ENCODE measurements at regions not wholly inside any gene's neighbourhood (a gene's known extent, or its start where the extent isn't known, plus 50 kb on each side); places are given as distances from the start of the nearest gene placed in this dataset.

- no peaks in the 10 kb centered on the region for H3K36me3 Mint-ChIP-seq (ENCODE audit: insufficient read depth, unreplicated experiment)
- no peak overlapping the region for H3K4me3 Mint-ChIP-seq (ENCODE audit: unreplicated experiment)
- Histone ChIP-seq H3K27me3 (replicated peaks; ENCODE audit: control insufficient read depth, insufficient read depth, low read length) (no peaks in the 10 kb centered on the region), H3K4me3 (ENCODE audit: low read depth, low read length) (no peak overlapping the region), H3K4me1 (peaks cover 7% of the 10 kb centered on the region; the same call in 1 of the 2 replicates), H3K9me3 (peaks cover 10% of the 10 kb centered on the region; the same call in 1 of the 2 replicates), H3K36me3 (ENCODE audit: control insufficient read depth, insufficient read depth, low read length) (no peaks in the 10 kb centered on the region)
- H3K4me1 Mint-ChIP-seq (ENCODE audit: low read depth, unreplicated experiment): peaks cover 19% of the 10 kb centered on the region
- H3K27ac Mint-ChIP-seq (ENCODE audit: unreplicated experiment): no peak overlapping the region
- no TSS peak for BruUV-seq (replicated peaks)
- TF ChIP-seq, protein P1, sequence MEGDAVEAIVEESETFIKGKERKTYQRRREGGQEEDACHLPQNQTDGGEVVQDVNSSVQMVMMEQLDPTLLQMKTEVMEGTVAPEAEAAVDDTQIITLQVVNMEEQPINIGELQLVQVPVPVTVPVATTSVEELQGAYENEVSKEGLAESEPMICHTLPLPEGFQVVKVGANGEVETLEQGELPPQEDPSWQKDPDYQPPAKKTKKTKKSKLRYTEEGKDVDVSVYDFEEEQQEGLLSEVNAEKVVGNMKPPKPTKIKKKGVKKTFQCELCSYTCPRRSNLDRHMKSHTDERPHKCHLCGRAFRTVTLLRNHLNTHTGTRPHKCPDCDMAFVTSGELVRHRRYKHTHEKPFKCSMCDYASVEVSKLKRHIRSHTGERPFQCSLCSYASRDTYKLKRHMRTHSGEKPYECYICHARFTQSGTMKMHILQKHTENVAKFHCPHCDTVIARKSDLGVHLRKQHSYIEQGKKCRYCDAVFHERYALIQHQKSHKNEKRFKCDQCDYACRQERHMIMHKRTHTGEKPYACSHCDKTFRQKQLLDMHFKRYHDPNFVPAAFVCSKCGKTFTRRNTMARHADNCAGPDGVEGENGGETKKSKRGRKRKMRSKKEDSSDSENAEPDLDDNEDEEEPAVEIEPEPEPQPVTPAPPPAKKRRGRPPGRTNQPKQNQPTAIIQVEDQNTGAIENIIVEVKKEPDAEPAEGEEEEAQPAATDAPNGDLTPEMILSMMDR (IDR thresholded peaks at IDR 0.05; ENCODE audit: insufficient read depth in 1 of 2, low read depth in 1 of 2, low read length in 1 of 2, severe bottlenecking in 1 of 2, unreplicated experiment in 1 of 2): no peak
- no peak for DNase-seq
- ChIA-PET CTCF (no interaction called here), POLR2A (no interaction called here)
- H3K9me3 Mint-ChIP-seq (ENCODE audit: unreplicated experiment): peaks cover 19% of the 10 kb centered on the region
- H3K27me3 Mint-ChIP-seq (ENCODE audit: insufficient read depth, unreplicated experiment): no peaks in the 10 kb centered on the region
- intact Hi-C loops (cut with micrococcal nuclease; ENCODE audit: unreplicated experiment): no loop called here
These were observed 63.7 kb upstream of the NBEA start for GRCh38 chr13:34878329-34878728.

- POLR2A ChIA-PET: no interaction called here
- no peaks in the 10 kb centered on the region for H3K36me3 Mint-ChIP-seq (ENCODE audit: insufficient read depth, unreplicated experiment)
- Histone ChIP-seq H3K9me3 (peaks cover 4% of the 10 kb centered on the region; the same call in 1 of the 2 replicates), H3K27me3 (replicated peaks; ENCODE audit: control insufficient read depth, insufficient read depth, low read length) (no peaks in the 10 kb centered on the region), H3K4me1 (0 out of 2 replicates have a peak, but pooled peaks cover 2% of the 10 kb centered on the region), H3K36me3 (ENCODE audit: control insufficient read depth, insufficient read depth, low read length) (no peaks in the 10 kb centered on the region), H3K4me3 (ENCODE audit: low read depth, low read length) (no peak overlapping the region)
- H3K4me1 Mint-ChIP-seq (ENCODE audit: low read depth, unreplicated experiment): peaks cover 14% of the 10 kb centered on the region
- TF ChIP-seq, protein P1 (IDR thresholded peaks at IDR 0.05; ENCODE audit: insufficient read depth in 1 of 2, low read depth in 1 of 2, low read length in 1 of 2, severe bottlenecking in 1 of 2, unreplicated experiment in 1 of 2): no peak
- H3K4me3 Mint-ChIP-seq (ENCODE audit: unreplicated experiment): no peak overlapping the region
- no peak overlapping the region for H3K27ac Mint-ChIP-seq (ENCODE audit: unreplicated experiment)
- no peak for DNase-seq
- BruUV-seq (replicated peaks): no TSS peak
- CTCF ChIA-PET: no interaction called here
- H3K9me3 Mint-ChIP-seq (ENCODE audit: unreplicated experiment): peaks cover 10% of the 10 kb centered on the region
- intact Hi-C loops (cut with micrococcal nuclease; ENCODE audit: unreplicated experiment): no loop called here
- H3K27me3 Mint-ChIP-seq (ENCODE audit: insufficient read depth, unreplicated experiment): no peaks in the 10 kb centered on the region
These were observed 62.2 kb upstream of the NBEA start for GRCh38 chr13:34879851-34880250.

DNA sequence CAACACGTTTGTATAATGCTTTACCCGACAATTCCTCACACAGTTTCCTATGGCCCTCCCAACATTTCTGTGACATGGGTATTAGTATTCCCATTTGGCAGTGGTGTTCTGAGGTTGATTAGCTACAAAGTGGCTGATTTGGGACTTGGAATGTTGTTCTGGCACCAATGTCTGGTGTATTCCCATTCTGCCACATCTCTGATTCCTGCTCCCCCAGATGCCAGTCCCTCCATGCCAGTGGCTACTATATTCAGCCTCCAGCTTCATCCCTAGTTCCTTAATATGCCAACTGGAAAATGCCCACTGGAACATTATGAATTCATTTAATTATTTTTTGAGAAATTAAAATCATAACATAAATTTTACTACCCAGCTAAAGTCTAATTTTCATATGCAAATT is 60.6 kb upstream of the NBEA start:
- peaks cover 6% of the 10 kb centered on the region for H3K4me1 Mint-ChIP-seq (ENCODE audit: low read depth, unreplicated experiment)

More for the DNA sequence above, 60.6 kb upstream of the NBEA start:
- Mint-ChIP-seq H3K27ac (ENCODE audit: unreplicated experiment) (no peak overlapping the region), H3K4me3 (ENCODE audit: unreplicated experiment) (no peak overlapping the region), H3K36me3 (ENCODE audit: insufficient read depth, unreplicated experiment) (no peaks in the 10 kb centered on the region), H3K27me3 (ENCODE audit: insufficient read depth, unreplicated experiment) (no peaks in the 10 kb centered on the region), H3K9me3 (ENCODE audit: unreplicated experiment) (no peaks in the 10 kb centered on the region)
- no TSS peak for BruUV-seq (replicated peaks)
- ChIA-PET POLR2A (no interaction called here), CTCF (no interaction called here)
- DNase-seq: no peak
- Histone ChIP-seq H3K27me3 (replicated peaks; ENCODE audit: control insufficient read depth, insufficient read depth, low read length) (no peaks in the 10 kb centered on the region), H3K9me3 (no peaks in the 10 kb centered on the region), H3K36me3 (ENCODE audit: control insufficient read depth, insufficient read depth, low read length) (no peaks in the 10 kb centered on the region), H3K4me3 (ENCODE audit: low read depth, low read length) (no peak overlapping the region), H3K4me1 (no peaks in the 10 kb centered on the region)
- intact Hi-C loops (cut with micrococcal nuclease; ENCODE audit: unreplicated experiment): no loop called here
- TF ChIP-seq, protein P1 (IDR thresholded peaks at IDR 0.05; ENCODE audit: insufficient read depth in 1 of 2, low read depth in 1 of 2, low read length in 1 of 2, severe bottlenecking in 1 of 2, unreplicated experiment in 1 of 2): no peak

Measured in Caco-2 (cell line).